B cell (primary cell): ENCODE measurements at regions not wholly inside any gene's neighbourhood (a gene's known extent, or its start where the extent isn't known, plus 50 kb on each side); places are given as distances from the start of the nearest gene placed in this dataset.

Experiments
- ATAC-seq: fragments of 200-7000 bp; cut with Tn5 transposase; one replicate; pipeline ENCODE4 v1.10.0; 2021; ENCODE audit warnings: low read depth, mild to moderate bottlenecking, moderate number of reproducible peaks, moderate library complexity
- CTCF ChIA-PET: fragments of 350-600 bp; sonication (Branson Sonifier 250); formaldehyde crosslinking; loops from one replicate; lab custom pipeline; 2021; ENCODE audit warnings: antibody characterized with exemption, inconsistent platforms; lab: Charles Lee
- POLR2A ChIA-PET: fragments of 350-600 bp; sonication (Branson Sonifier 250); formaldehyde crosslinking; loops from one replicate; lab custom pipeline; 2021; ENCODE audit warnings: antibody characterized with exemption; lab: Charles Lee
- DNase-seq: peaks from one replicate; pipeline ENCODE4 v3.0.0; 2013
- H2AFZ ChIP-seq: 2 replicates; pipeline ENCODE4 v1.6.1; 2012; ENCODE audit warnings: mild to moderate bottlenecking, low read depth, low read length; ENCODE audit not compliant: insufficient read depth, poor library complexity, severe bottlenecking
- H3K27ac ChIP-seq, 2 donors: 1 replicate in 1 of 2; 2 replicates in 1 of 2; pipeline ENCODE4 v1.5.1; 2012 to 2013; ENCODE audit warnings: low read length in 2 of 2, mild to moderate bottlenecking in 2 of 2, moderate library complexity in 1 of 2
- H3K27me3 ChIP-seq, 4 experiments: fragments of 200-600 bp in 1 of 4; sonication (generic) in 1 of 4; replicated peaks in 1 of 4; 1 replicate in 2 of 4; 2 replicates in 2 of 4; pipeline versions ENCODE4 v1.6.1 to v1.7.0; 2013 to 2016; ENCODE audit warnings: low read length in 3 of 4, mild to moderate bottlenecking in 2 of 4, mixed read lengths in 1 of 4, moderate library complexity in 1 of 4; ENCODE audit not compliant: insufficient read depth in 4 of 4, control insufficient read depth in 3 of 4; ENCODE audit errors: control extremely low read depth in 1 of 4
- H3K36me3 ChIP-seq, 2 experiments: replicated peaks in 1 of 2; 1 replicate in 1 of 2; 2 replicates in 1 of 2; pipeline versions ENCODE4 v1.6.1 to v1.7.1; 2013; ENCODE audit warnings: low read length in 1 of 2; ENCODE audit not compliant: insufficient read depth in 2 of 2, control insufficient read depth in 1 of 2; ENCODE audit errors: control extremely low read depth in 1 of 2, extremely low read depth in 1 of 2
- H3K4me1 ChIP-seq, 2 donors: fragments of 200-600 bp in 1 of 2; sonication (generic) in 1 of 2; 1 replicate in 1 of 2; 2 replicates in 1 of 2; pipeline versions ENCODE4 v1.5.1 to v1.6.1; 2013 to 2017; ENCODE audit warnings: low read length in 2 of 2; ENCODE audit not compliant: control insufficient read depth in 2 of 2, insufficient read depth in 2 of 2
- H3K4me2 ChIP-seq: replicated peaks from 2 replicates; pipeline ENCODE3; 2012; ENCODE audit warnings: mild to moderate bottlenecking, low read depth, low read length; ENCODE audit not compliant: poor library complexity, severe bottlenecking
- H3K4me3 ChIP-seq, 5 experiments: fragments of 200-600 bp in 1 of 5; sonication (generic) in 1 of 5; 1 replicate in 3 of 5; 2 replicates in 2 of 5; pipeline versions ENCODE4 v1.5.1 to v1.7.0; 2011 to 2016; ENCODE audit warnings: low read length in 4 of 5, mild to moderate bottlenecking in 4 of 5, low read depth in 2 of 5, control low read depth in 1 of 5, moderate library complexity in 1 of 5; ENCODE audit not compliant: insufficient read depth in 1 of 5; ENCODE audit errors: control extremely low read depth in 1 of 5, extremely low read depth in 1 of 5
- H3K79me2 ChIP-seq: fragments of 200-600 bp; sonication (generic); one replicate; pipeline ENCODE4 v1.6.0; 2016; ENCODE audit warnings: low read length; ENCODE audit not compliant: control insufficient read depth, insufficient read depth
- H3K9ac ChIP-seq: fragments of 200-600 bp; sonication (generic); 2 replicates; pipeline ENCODE4 v1.6.1; 2017; ENCODE audit warnings: mild to moderate bottlenecking, low read length, moderate library complexity
- H3K9me3 ChIP-seq, 3 donors: one replicate each; pipeline versions ENCODE4 v1.6.1 to v1.7.1; 2013; ENCODE audit warnings: low read length in 2 of 3; ENCODE audit not compliant: control insufficient read depth in 2 of 3, insufficient read depth in 1 of 3; ENCODE audit errors: control extremely low read depth in 1 of 3
- H4K20me1 ChIP-seq: 2 replicates; pipeline ENCODE4 v1.6.0; 2012; ENCODE audit warnings: mild to moderate bottlenecking, low read length; ENCODE audit not compliant: insufficient read depth, control insufficient read depth, poor library complexity, severe bottlenecking
- H3K27ac Mint-ChIP-seq: one replicate; pipeline ENCODE4 v1.8.0; 2021; ENCODE audit warnings: mixed read lengths
- H3K27me3 Mint-ChIP-seq: one replicate; pipeline ENCODE4 v1.8.0; 2021; ENCODE audit warnings: mixed read lengths
- H3K4me1 Mint-ChIP-seq: one replicate; pipeline ENCODE4 v1.8.0; 2021; ENCODE audit warnings: mixed read lengths
- H3K4me3 Mint-ChIP-seq: one replicate; pipeline ENCODE4 v1.8.0; 2021; ENCODE audit warnings: mixed read lengths
- H3K9me3 Mint-ChIP-seq: one replicate; pipeline ENCODE4 v1.8.0; 2022; ENCODE audit warnings: mixed read lengths; ENCODE audit not compliant: insufficient read depth
- CTCF ChIP-seq: fragments of 200-600 bp; IDR thresholded peaks from one replicate; pipeline ENCODE4 v1.8.0; 2022; ENCODE audit warnings: antibody characterized with exemption, mild to moderate bottlenecking
- EZH2 ChIP-seq: IDR thresholded peaks from 2 replicates; pipeline ENCODE4 v1.6.1; 2012; ENCODE audit warnings: borderline replicate concordance, low read depth, mild to moderate bottlenecking, moderate library complexity, low read length; ENCODE audit not compliant: insufficient read depth, poor library complexity, severe bottlenecking
- WGBS: methylation state at CpG from one replicate; pipeline ENCODE4 v1.1.5; 2013; ENCODE audit warnings: missing lambda C conversion rate; ENCODE audit not compliant: insufficient coverage; 5-methylcytosine and 5-hydroxymethylcytosine counted together
- intact Hi-C: fragments of 100-400 bp; cut with micrococcal nuclease; formaldehyde crosslinking; loops from one replicate; pipeline ENCODE4 v1.10.0; 2022

GRCh38 chr9:96136992-96137670 is 164.8 kb downstream of the HSD17B3 start:
- peaks cover 11 to 18% of the 10 kb centered on the region in 2 donors for H3K4me1 ChIP-seq
- TF ChIP-seq EZH2 (no peak), CTCF (no peak)
- H3K36me3 ChIP-seq, result no peaks in the 10 kb centered on the region
- intact Hi-C loops, result no loop called here
- Mint-ChIP-seq H3K27me3 (no peaks in the 10 kb centered on the region), H3K27ac (peak overlapping the region; percentile 83), H3K9me3 (no peaks in the 10 kb centered on the region), H3K4me3 (peak overlapping the region; percentile 80), H3K4me1 (peaks cover 17% of the 10 kb centered on the region)
- H3K79me2 ChIP-seq, result no peaks in the 10 kb centered on the region
- peaks cover 0 to 15% (median 7%) of the 10 kb centered on the region in 3 donors for H3K9me3 ChIP-seq
- H3K9ac ChIP-seq, result peak overlapping the region; percentile 52
- H3K27ac ChIP-seq, result peak overlapping the region; percentile 56 to 66
- no CpG with 5 or more reads among the region's 8 CpGs for WGBS
- no peaks in the 10 kb centered on the region for H3K27me3 ChIP-seq
- peak overlapping the region; percentile 73 for H2AFZ ChIP-seq
- ChIA-PET CTCF (no interaction called here), POLR2A (no interaction called here)
- DNase-seq (peak; percentile 55), ATAC-seq (peak; percentile 83)
- H4K20me1 ChIP-seq, result no peaks in the 10 kb centered on the region
- peak overlapping the region; percentile 65 for H3K4me2 ChIP-seq
- peak overlapping the region in 4 of 5 experiments; percentile 1 to 48 (median 13) for H3K4me3 ChIP-seq

GRCh38 chr9:96135753-96136290 is 166.2 kb downstream of the HSD17B3 start:
- POLR2A ChIA-PET, result no interaction called here
- Histone ChIP-seq H3K79me2 (no peaks in the 10 kb centered on the region), H4K20me1 (no peaks in the 10 kb centered on the region), H3K4me1 (peaks cover 11 to 18% of the 10 kb centered on the region in 2 donors), H3K27ac (no peak overlapping the region), H3K36me3 (no peaks in the 10 kb centered on the region), H2AFZ (peak overlapping the region; percentile 9), H3K9me3 (peaks cover 0 to 19% (median 7%) of the 10 kb centered on the region in 3 donors), H3K27me3 (no peaks in the 10 kb centered on the region), H3K9ac (no peak overlapping the region), H3K4me2 (no peak overlapping the region), H3K4me3 (no peak overlapping the region)
- intact Hi-C loops, result no loop called here
- no peak for DNase-seq
- Mint-ChIP-seq H3K27ac (no peak overlapping the region), H3K9me3 (no peaks in the 10 kb centered on the region), H3K4me3 (no peak overlapping the region), H3K27me3 (peaks cover 3% of the 10 kb centered on the region), H3K4me1 (peaks cover 17% of the 10 kb centered on the region)
- no peak for ATAC-seq
- no peak for TF ChIP-seq EZH2
- no peak for TF ChIP-seq CTCF
- CTCF ChIA-PET, result interaction anchor here (0.6 kb wide), 1 partner anchor 581 kb away, joined by 4 read pairs; no protein-coding TSS in a partner anchor
- WGBS, result 83% methylated on average over 1 of the region's 3 CpGs
